ENCODE measurements at regions not wholly inside any gene's neighbourhood (a gene's known extent, or its start where the extent isn't known, plus 50 kb on each side); places are given as distances from the start of the nearest gene placed in this dataset.

DNA sequence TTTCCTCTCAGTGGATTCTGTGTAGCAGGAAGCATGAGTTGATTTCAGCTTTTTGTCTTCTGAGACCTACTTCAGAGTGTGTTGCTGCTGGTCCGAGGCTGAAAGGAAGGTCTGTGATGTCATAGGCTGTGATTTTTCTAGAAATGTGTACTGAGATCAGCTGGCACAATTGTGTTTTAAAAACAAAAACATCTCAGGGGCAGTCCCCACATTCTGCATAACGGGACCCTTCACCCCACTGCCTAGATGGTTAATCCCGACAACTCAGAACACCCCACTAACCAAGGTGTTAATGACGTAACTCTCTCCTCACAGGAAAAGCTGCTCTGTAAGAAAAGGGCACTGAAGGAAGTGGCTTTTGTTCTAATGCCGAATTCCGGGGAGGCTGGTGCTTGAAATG is 59.8 kb upstream of the PPP2R5A start:
- Histone ChIP-seq H3K4me3 (ENCODE audit: extremely low read depth, insufficient read depth, low read length, poor library complexity, severe bottlenecking) (no peak overlapping the region), H3K27ac (ENCODE audit: low read depth, low read length, severe bottlenecking) (no peak overlapping the region), H3K9me3 (ENCODE audit: control insufficient read depth, low read length) (no peaks in the 10 kb centered on the region), H3K36me3 (ENCODE audit: control insufficient read depth, insufficient read depth, low read length) (no peaks in the 10 kb centered on the region), H3K4me1 (ENCODE audit: control insufficient read depth, insufficient read depth, low read length, poor library complexity, severe bottlenecking) (peaks cover 5% of the 10 kb centered on the region)
- 53% methylated on average over 2 of the region's 6 CpGs; no CpG with 5 or more reads in 1 of the 2 experiments for WGBS, 2 experiments (ENCODE audit: insufficient coverage in 2 of 2)

- Histone ChIP-seq H3K9me3 (ENCODE audit: control insufficient read depth, low read length) (no peaks in the 10 kb centered on the region), H3K4me3 (ENCODE audit: extremely low read depth, insufficient read depth, low read length, poor library complexity, severe bottlenecking) (no peak overlapping the region), H3K4me1 (ENCODE audit: control insufficient read depth, insufficient read depth, low read length, poor library complexity, severe bottlenecking) (peaks cover 5% of the 10 kb centered on the region), H3K27ac (ENCODE audit: low read depth, low read length, severe bottlenecking) (no peak overlapping the region), H3K36me3 (ENCODE audit: control insufficient read depth, insufficient read depth, low read length) (no peaks in the 10 kb centered on the region)
- 71 to 100% methylated on average over 1 to 2 of the region's 4 CpGs for WGBS, 2 experiments (ENCODE audit: insufficient coverage in 2 of 2)
Observed at GRCh38 chr1:212225871-212226302, 59.3 kb upstream of the PPP2R5A start.

DNA sequence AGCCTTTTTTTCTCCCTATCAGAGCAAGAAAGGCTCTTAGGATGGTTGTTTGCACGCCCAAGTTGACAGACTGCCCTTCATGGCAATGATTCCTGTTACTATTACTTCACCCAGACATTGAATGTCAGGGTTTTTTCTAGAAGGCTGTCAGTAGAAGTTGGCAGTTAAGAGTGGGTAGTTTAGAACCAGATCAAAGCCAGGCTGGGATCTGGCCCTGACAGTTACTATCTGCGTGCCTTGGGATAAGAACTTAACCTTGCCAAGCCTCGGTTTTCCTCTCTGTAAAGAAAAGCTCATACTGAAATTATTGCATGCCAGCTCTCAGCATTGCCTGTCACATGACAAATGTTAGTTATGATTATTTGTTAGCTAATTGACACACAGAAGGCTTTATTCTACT is 58.7 kb upstream of the PPP2R5A start:
- Histone ChIP-seq H3K9me3 (ENCODE audit: control insufficient read depth, low read length) (no peaks in the 10 kb centered on the region), H3K4me1 (ENCODE audit: control insufficient read depth, insufficient read depth, low read length, poor library complexity, severe bottlenecking) (peaks cover 5% of the 10 kb centered on the region), H3K27ac (ENCODE audit: low read depth, low read length, severe bottlenecking) (no peak overlapping the region), H3K4me3 (ENCODE audit: extremely low read depth, insufficient read depth, low read length, poor library complexity, severe bottlenecking) (no peak overlapping the region), H3K36me3 (ENCODE audit: control insufficient read depth, insufficient read depth, low read length) (no peaks in the 10 kb centered on the region)
- WGBS, 2 experiments (ENCODE audit: insufficient coverage in 2 of 2), result 83 to 100% methylated on average over 1 of the region's 3 CpGs

- H3K4me3 ChIP-seq (ENCODE audit: extremely low read depth, insufficient read depth, low read length, poor library complexity, severe bottlenecking), result no peak overlapping the region
- no CpG with 5 or more reads among the region's 2 CpGs for WGBS, 2 experiments (ENCODE audit: insufficient coverage in 2 of 2)
- H3K36me3 ChIP-seq (ENCODE audit: control insufficient read depth, insufficient read depth, low read length), result no peaks in the 10 kb centered on the region
- no peaks in the 10 kb centered on the region for H3K9me3 ChIP-seq (ENCODE audit: control insufficient read depth, low read length)
- H3K27ac ChIP-seq (ENCODE audit: low read depth, low read length, severe bottlenecking), result no peak overlapping the region
- H3K4me1 ChIP-seq (ENCODE audit: control insufficient read depth, insufficient read depth, low read length, poor library complexity, severe bottlenecking), result peaks cover 5% of the 10 kb centered on the region
Observed at GRCh38 chr1:212228076-212228475, 57.1 kb upstream of the PPP2R5A start.

DNA sequence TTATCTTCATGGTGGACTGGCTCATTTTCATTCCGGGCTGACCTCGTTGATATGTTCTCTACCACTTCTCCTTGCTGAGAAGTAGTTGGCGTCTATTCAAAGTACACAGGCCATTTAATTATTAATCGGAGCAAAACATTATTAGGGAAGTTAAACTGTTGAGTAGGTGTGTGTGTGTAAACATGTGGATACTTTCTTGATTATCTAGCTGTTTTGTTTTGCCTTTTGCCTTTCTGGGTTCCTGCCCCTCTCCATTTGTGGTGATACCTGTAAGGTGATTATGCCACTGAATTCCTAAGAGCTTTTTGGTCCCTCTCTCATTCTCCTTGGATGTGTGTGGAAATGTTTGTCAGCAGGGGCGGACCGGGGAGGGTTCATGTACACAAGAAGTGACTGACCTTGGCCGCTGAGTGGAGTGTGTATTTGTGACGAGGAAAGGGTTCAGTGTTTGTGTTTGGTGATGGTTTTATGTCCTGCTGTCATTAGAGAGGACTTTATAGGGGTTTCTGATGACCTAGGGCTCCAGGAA is 56.6 kb upstream of the PPP2R5A start:
- 90 to 96% methylated on average over 2 to 7 of the region's 8 CpGs for WGBS, 2 experiments (ENCODE audit: insufficient coverage in 2 of 2)
- H3K36me3 ChIP-seq (ENCODE audit: control insufficient read depth, insufficient read depth, low read length), result no peaks in the 10 kb centered on the region
- H3K4me1 ChIP-seq (ENCODE audit: control insufficient read depth, insufficient read depth, low read length, poor library complexity, severe bottlenecking), result peaks cover 5% of the 10 kb centered on the region
- no peak overlapping the region for H3K4me3 ChIP-seq (ENCODE audit: extremely low read depth, insufficient read depth, low read length, poor library complexity, severe bottlenecking)
- no peak overlapping the region for H3K27ac ChIP-seq (ENCODE audit: low read depth, low read length, severe bottlenecking)
- no peaks in the 10 kb centered on the region for H3K9me3 ChIP-seq (ENCODE audit: control insufficient read depth, low read length)

DNA sequence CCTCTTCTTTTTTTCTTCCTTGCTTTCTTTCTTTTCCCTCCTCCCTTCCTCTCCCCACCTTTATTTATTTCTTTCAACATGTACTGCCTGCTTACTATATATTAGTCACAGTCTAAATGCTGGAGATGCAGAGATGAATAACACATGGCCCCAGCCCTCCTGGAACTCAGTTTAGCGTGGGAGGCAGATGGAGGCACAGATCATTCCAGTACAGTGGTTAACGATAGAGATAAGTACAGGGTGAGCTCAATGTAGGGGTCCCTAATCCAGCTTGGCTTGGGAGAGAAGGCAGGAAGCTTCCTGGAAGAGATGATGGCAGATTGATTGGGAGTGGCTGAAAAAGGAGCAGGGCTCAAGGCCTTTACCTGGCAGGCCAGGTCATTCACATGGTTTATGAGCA is 55.6 kb upstream of the PPP2R5A start:
- no peak overlapping the region for H3K4me3 ChIP-seq (ENCODE audit: extremely low read depth, insufficient read depth, low read length, poor library complexity, severe bottlenecking)
- no peaks in the 10 kb centered on the region for H3K9me3 ChIP-seq (ENCODE audit: control insufficient read depth, low read length)
- peaks cover 14% of the 10 kb centered on the region for H3K4me1 ChIP-seq (ENCODE audit: control insufficient read depth, insufficient read depth, low read length, poor library complexity, severe bottlenecking)
- H3K27ac ChIP-seq (ENCODE audit: low read depth, low read length, severe bottlenecking), result no peak overlapping the region
- no peaks in the 10 kb centered on the region for H3K36me3 ChIP-seq (ENCODE audit: control insufficient read depth, insufficient read depth, low read length)
- 95 to 100% methylated on average over 2 of the region's 2 CpGs for WGBS, 2 experiments (ENCODE audit: insufficient coverage in 2 of 2)

DNA sequence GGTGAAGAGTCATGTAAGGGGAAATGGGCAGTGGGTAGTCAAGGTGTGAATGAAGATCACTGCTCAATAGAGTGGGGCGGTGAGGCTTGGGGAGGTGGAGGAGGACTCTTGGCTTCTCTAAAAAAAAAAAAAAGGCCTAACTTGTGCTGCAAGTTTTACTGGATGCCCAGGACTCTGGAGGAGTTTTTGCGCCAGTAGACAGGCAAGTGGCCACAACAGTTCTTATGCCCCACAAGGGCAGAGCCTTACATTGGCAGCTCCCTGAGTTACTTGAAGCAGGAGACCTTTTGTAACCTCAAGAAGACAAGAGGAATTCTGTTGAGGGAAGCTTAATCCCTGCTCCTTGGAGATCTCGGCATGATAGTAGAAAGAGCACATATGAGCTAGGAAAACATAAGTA is 54.9 kb upstream of the PPP2R5A start:
- peaks cover 17% of the 10 kb centered on the region for H3K4me1 ChIP-seq (ENCODE audit: control insufficient read depth, insufficient read depth, low read length, poor library complexity, severe bottlenecking)
- 94 to 100% methylated on average over 2 of the region's 3 CpGs for WGBS, 2 experiments (ENCODE audit: insufficient coverage in 2 of 2)
- H3K27ac ChIP-seq (ENCODE audit: low read depth, low read length, severe bottlenecking), result no peak overlapping the region
- no peaks in the 10 kb centered on the region for H3K36me3 ChIP-seq (ENCODE audit: control insufficient read depth, insufficient read depth, low read length)
- H3K9me3 ChIP-seq (ENCODE audit: control insufficient read depth, low read length), result no peaks in the 10 kb centered on the region
- no peak overlapping the region for H3K4me3 ChIP-seq (ENCODE audit: extremely low read depth, insufficient read depth, low read length, poor library complexity, severe bottlenecking)

DNA sequence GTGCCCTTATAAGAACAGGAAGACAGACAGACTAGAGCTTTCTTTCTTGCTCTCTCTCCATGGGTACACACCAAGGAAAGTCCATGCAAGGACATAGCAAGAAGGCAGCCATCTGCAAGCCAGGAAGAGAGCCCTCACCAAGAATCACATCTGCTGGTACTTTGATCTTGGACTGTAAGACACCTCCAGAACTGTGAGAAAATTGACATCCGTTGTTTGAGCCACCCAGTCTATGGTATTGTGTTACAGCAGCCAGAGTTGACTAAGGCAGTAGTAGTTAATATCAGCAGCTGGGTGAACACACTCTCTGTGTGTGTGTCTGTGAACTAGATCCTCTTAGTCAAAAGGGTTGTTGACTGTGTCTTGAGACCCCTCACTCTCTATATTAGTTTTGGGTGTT is 53.8 kb upstream of the PPP2R5A start:
- Histone ChIP-seq H3K36me3 (ENCODE audit: control insufficient read depth, insufficient read depth, low read length) (no peaks in the 10 kb centered on the region), H3K9me3 (ENCODE audit: control insufficient read depth, low read length) (no peaks in the 10 kb centered on the region), H3K27ac (ENCODE audit: low read depth, low read length, severe bottlenecking) (no peak overlapping the region), H3K4me3 (ENCODE audit: extremely low read depth, insufficient read depth, low read length, poor library complexity, severe bottlenecking) (no peak overlapping the region), H3K4me1 (ENCODE audit: control insufficient read depth, insufficient read depth, low read length, poor library complexity, severe bottlenecking) (peaks cover 14% of the 10 kb centered on the region)
- 78 to 94% methylated on average over 1 of the region's 1 CpG for WGBS, 2 experiments (ENCODE audit: insufficient coverage in 2 of 2)

DNA sequence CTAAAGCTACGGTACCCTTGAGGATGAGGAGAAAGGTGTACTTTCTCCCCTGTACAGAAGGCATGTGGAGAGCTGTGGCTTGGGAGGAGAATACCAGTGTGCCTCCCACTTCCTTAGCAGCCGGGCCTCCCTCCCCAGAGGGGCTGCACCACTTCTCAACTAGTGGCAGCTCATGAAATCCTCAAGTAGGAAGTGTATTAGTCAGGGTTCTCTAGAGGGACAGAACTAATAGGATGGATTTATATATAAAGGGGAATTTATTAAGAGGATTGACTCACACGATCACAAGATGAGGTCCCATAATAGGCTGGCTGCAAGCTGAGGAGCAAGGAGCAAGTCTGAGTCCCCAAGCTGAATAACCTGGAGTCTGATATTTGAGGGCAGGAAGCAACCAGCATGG is 53.1 kb upstream of the PPP2R5A start:
- Histone ChIP-seq H3K9me3 (ENCODE audit: control insufficient read depth, low read length) (no peaks in the 10 kb centered on the region), H3K36me3 (ENCODE audit: control insufficient read depth, insufficient read depth, low read length) (no peaks in the 10 kb centered on the region), H3K27ac (ENCODE audit: low read depth, low read length, severe bottlenecking) (no peak overlapping the region), H3K4me1 (ENCODE audit: control insufficient read depth, insufficient read depth, low read length, poor library complexity, severe bottlenecking) (peaks cover 18% of the 10 kb centered on the region), H3K4me3 (ENCODE audit: extremely low read depth, insufficient read depth, low read length, poor library complexity, severe bottlenecking) (no peak overlapping the region)
- WGBS, 2 experiments (ENCODE audit: insufficient coverage in 2 of 2), result 98 to 100% methylated on average over 2 of the region's 3 CpGs

DNA sequence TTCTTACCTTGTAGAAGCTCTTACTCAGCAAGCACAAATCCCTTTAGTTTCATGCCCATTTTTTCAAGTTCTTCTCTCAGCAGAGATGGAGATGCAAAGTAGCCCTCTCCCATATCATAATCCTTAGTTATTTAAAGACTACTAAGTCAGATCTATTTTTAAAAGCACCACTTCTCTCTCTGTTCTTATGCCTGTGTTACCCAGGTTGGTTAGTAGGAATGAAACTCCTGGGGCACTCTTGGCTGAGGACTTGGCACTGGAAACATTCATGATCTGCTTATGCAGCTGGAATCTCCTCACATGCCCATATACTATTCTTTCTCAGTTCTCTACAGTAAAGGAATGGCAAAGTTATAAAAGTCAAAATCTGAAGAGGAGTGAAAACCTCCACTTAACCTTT is 51.9 kb upstream of the PPP2R5A start:
- H3K4me1 ChIP-seq (ENCODE audit: control insufficient read depth, insufficient read depth, low read length, poor library complexity, severe bottlenecking), result peaks cover 21% of the 10 kb centered on the region
- H3K9me3 ChIP-seq (ENCODE audit: control insufficient read depth, low read length), result no peaks in the 10 kb centered on the region
- no peak overlapping the region for H3K4me3 ChIP-seq (ENCODE audit: extremely low read depth, insufficient read depth, low read length, poor library complexity, severe bottlenecking)
- H3K36me3 ChIP-seq (ENCODE audit: control insufficient read depth, insufficient read depth, low read length), result no peaks in the 10 kb centered on the region
- no peak overlapping the region for H3K27ac ChIP-seq (ENCODE audit: low read depth, low read length, severe bottlenecking)

DNA sequence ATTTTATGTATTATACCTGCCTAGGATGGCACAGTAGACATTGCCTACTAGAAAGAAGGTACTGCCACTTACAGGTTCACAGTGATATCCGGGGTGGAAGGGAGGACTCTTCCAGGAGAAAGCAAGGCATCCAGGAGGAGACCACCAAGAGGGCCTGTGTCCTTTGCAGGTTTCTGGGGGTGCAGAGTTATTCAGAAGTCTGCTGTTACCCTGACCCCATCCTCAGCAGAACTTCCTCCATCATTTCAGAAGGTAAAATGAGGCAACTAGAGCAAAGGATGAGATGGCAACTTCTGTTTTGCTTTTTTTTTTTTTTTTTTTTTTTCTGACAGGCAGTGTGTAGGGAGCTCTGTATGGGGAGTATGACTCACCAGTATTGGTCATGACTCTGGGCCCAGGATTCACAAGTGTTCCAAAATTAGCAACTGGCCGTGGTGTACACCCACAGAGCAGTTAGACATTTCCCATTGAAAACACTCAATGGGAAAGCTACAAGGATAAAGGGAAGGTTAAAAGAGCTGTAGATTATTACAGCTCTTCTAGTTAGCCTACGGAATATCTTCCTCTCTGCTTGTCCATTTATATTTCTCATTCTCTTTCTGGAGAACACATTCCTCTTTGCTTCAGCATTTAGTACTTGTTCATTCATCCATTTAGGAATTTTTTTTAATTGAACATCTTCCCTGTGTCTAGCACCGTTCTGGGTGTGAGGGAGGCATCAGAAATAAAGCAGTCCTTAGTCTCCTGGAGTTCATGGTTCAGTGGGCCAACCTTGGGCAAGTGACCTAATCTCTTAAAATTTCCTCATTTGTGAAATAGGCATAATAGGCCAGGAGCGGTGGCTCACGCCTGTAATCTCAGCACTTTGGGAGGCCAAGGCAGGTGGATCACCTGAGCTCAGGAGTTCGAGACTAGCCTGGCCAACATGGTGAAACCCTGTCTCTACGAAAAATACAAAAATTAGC is 50.5 kb upstream of the PPP2R5A start:
- WGBS, 2 experiments (ENCODE audit: insufficient coverage in 2 of 2), result 87 to 95% methylated on average over 5 to 6 of the region's 8 CpGs
- Histone ChIP-seq H3K9me3 (ENCODE audit: control insufficient read depth, low read length) (no peaks in the 10 kb centered on the region), H3K4me3 (ENCODE audit: extremely low read depth, insufficient read depth, low read length, poor library complexity, severe bottlenecking) (no peak overlapping the region), H3K36me3 (ENCODE audit: control insufficient read depth, insufficient read depth, low read length) (no peaks in the 10 kb centered on the region), H3K27ac (ENCODE audit: low read depth, low read length, severe bottlenecking) (peak overlapping the region; percentile 66), H3K4me1 (ENCODE audit: control insufficient read depth, insufficient read depth, low read length, poor library complexity, severe bottlenecking) (peaks cover 23% of the 10 kb centered on the region)
